ENCODE measurements at regions not wholly inside any gene's neighbourhood (a gene's known extent, or its start where the extent isn't known, plus 50 kb on each side); places are given as distances from the start of the nearest gene placed in this dataset.
A peak's percentile ranks its signal among the peaks of the same experiment; 100 is the strongest.
"Not testable (repeated sequence)": the region's sequence is repeated elsewhere in the genome, so short reads cannot be mapped to it uniquely, and the experiment has no call there.

GRCh38 chr5:159804121-159804520, 112.2 kb upstream of the ADRA1B start:
- ATAC-seq, result no peak
- no peak for DNase-seq (ENCODE audit: low spot score)

- ATAC-seq, result peak; percentile 30
Observed at GRCh38 chr5:159805021-159805420, 111.3 kb upstream of the ADRA1B start.

DNA sequence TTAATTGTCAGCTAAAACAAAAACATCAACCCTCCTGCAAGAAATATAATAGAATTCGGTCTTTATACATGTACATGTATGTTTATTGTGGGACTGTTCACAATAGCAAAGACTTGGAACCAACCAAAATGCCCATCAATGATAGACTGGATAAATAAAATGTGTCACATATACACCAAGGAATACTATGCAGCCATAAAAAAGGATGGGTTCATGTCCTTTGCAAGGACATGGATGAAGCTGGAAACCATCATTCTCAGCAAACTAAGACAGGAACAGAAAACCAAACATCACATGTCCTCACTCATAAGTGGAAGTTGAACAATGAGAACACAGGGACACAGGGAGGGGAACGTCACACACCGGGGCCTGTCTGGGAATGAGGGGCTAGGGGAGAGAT, 109.1 kb upstream of the ADRA1B start:
- not testable (repeated sequence) for DNase-seq (ENCODE audit: low spot score)

More at GRCh38 chr5:159805021-159805420, 111.3 kb upstream of the ADRA1B start:
- DNase-seq (ENCODE audit: low spot score), result no peak

DNA sequence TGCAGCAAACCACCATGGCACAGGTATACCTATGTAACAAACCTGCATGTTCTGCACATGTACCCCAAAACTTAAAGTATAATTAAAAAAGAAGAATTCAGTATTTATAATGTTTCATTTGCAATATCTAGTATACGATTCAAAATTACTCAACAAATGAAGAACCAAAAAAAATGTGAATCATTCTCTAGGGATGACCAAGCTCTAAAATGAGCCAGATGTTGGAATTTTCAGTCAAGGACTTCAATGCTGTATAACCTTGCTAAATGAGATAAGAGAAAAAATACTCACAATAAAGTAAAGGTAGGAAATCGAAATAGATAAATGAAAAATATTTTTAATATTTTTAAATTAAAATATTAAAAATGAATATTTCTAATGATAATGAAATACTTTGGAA, 108.7 kb upstream of the ADRA1B start:
- no peak for ATAC-seq
- no peak for DNase-seq (ENCODE audit: low spot score)

More for the DNA sequence above, 109.1 kb upstream of the ADRA1B start:
- not testable (repeated sequence) for ATAC-seq

DNA sequence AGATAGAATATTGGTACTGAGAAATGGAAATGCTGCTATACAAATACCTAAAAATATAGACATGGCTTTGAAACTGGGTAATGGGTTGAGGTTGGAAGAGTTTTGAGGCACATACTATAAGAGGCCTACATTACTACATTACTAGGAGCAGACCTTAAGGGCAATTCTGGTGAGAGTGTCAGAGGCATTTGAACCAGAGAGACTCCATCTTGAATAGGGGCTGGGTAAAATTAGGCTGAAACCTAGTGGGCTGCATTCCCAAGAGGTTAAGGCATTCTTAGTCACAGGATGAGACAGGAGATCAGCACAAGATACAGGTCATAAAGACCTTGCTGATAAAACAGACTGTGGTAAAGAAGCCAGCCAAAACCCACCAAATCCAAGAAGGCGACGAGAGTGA, 104.6 kb upstream of the ADRA1B start:
- DNase-seq (ENCODE audit: low spot score) (no peak), ATAC-seq (no peak)

DNA sequence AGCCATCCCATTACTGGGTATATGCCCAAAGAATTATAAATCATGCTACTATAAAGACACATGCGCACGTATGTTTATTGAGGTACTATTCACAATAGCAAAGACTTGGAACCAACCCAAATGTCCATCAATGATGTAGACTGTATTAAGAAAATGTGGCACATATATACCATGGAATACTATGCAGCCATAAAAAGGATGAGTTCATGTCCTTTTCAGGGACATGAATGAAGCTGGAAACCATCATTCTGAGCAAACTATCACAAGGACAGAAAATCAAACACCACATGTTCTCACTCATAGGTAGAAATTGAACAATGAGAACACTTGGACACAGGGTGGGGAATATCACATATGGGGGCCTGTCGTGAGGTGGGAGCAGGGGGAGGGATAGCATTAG, 103.5 kb upstream of the ADRA1B start:
- not testable (repeated sequence) for DNase-seq (ENCODE audit: low spot score); ATAC-seq

GRCh38 chr5:159814222-159814621, 102.1 kb upstream of the ADRA1B start:
- ATAC-seq, result no peak
- no peak for DNase-seq (ENCODE audit: low spot score)

DNA sequence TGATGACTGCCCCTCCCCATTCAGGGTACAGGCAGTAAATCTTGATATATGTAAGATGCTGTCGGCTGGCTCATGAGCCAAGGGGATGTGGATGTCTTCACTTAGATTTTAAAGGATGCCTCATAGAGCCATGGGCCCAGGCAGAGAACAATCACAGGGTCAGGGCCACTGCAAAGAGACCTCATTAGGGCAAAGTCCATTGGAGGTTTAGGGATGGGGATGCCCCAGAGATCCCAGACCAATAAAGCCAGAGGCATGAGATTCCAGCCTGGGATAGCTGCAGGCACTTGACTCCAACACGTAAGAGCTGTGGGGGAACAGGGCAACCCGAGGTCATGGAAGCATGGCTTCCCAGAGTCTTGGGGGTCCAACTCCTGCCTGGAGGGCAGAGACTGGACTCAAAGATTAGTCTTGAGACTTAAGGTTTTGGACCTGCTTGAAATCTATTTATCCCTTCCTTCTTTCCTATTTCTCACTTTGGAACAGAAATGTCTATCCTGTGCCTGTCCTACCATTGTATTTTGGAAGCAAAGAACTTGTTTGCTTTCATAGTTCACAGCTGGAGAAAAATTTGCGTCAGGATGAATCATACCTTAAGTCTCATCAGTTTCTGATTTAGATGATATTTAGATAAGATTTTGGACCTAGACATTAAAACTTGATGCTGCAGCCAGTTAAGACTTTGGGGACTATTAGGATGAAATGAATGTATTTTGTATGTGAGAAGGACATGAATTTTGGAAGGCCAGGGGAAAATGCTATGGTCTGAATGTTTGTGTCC, 101.3 kb upstream of the ADRA1B start:
- no peak for DNase-seq (ENCODE audit: low spot score)
- no peak for ATAC-seq

DNA sequence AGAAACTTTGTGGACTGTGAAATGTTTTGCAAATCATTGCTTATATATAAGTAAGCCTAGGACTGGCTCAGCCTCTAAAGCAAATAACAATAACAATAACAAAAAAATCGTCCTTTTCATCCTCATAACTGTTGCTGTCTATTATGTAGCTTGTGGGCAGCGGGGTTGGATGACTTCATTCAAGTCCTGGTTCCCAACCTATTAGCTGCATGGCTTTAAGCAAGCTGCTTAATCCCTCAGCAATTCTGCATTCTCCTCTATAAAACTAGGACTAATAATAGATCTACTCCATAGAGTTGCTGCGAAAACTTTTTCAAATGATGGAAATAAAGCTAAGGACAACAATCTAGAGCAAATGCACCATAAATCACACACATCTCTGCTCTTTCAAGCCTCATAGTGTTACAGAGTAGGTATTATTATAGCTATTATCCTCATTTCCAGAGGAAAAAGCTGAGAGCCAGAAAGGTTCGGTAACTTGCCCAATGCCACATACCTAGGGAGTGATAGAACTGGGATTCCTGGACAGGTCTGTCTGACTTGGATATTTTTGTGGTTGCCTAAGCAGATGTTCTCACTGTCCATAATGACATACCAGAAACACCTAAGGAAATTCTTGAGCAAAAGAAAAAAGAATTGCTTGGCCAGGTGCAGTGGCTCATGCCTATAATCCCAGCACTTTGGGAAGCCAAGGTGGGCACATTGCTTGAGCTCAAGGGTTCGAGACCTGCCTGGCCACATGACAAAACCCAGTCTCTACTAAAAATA, 98.8 kb upstream of the ADRA1B start:
- ATAC-seq (no peak), DNase-seq (ENCODE audit: low spot score) (no peak)

DNA sequence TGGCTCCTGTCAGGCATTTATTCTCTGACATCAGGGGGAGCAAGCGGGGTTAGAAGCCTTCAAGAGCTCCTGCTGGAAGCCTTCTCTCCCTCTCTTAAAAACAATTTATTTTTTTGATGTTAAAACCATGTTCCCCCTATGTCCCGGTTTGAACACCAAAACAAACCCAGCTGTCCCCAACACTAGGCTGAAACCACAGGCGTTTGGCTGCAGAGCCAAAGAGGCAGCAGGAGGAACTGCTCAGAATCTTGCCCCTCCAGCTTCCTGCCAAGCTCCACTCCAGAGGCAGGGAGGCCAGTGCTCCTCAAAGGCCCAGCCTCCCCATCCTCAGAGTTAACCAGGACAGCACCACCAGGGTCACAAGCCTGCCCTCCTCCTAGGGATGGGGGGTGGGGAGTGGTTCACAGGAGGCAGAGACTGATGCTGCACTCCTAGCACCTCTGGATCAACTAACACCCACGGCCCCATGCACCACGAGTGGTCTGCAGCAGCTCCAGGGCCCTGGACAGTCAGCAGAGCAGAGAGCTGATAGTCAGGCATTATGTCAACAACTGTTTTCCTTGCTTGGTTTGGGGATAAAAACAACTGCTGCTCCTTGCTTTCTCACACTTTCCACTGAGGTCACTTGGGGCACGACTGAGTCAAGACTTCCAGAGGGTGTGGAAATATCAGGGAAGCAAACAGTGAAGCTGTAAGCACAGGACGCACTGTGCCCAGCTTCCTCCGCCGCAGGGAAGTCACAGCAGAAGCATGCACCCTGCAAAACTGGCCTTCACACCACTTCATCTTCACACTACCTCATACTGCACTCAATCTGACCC, 96.5 kb upstream of the ADRA1B start:
- DNase-seq (ENCODE audit: low spot score), result no peak
- ATAC-seq, result peak; percentile 63

DNA sequence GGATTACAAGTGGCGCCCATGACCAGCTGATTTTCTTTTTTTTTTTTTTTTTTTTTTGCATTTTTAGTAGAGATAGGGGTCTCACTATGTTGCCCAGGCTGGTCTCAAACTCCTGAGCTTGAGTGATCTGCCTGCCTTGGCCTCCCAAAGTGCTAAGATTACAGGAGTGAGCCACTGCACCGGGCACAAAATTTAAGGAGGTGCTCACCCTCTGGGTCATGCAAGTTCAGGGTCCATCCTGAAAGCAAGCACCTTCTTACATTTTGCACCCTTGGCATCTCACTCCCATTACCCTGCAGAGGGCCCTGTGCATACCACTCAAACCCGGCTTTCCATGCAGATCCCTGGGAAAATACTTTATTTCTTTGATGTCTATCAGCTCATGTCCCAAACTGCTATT, 95.6 kb upstream of the ADRA1B start:
- DNase-seq (ENCODE audit: low spot score) (no peak), ATAC-seq (no peak)

DNA sequence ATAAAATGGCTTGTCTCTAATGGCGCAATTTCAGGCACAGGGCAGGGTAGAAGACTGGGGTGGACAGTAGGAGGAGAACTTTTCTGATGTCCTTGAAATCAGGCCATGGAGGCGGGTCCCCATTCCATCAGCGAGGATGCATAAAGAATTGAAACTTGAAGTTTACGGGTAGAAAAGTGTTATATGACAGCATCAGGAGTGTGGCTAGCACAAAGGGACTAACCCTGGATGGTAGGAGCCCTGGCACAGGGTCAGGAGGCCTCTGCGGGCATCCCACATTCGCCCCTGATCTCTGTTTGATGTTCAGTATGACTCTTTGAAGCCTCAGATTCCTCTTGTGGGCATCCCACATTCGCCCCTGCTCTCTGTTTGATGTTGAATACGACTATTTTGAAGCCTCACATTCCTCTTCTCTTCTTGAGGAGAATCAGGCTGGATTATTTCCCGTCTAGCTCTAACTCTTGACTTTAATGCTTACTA, 94.8 kb upstream of the ADRA1B start:
- DNase-seq (ENCODE audit: low spot score) (no peak), ATAC-seq (no peak)

DNA sequence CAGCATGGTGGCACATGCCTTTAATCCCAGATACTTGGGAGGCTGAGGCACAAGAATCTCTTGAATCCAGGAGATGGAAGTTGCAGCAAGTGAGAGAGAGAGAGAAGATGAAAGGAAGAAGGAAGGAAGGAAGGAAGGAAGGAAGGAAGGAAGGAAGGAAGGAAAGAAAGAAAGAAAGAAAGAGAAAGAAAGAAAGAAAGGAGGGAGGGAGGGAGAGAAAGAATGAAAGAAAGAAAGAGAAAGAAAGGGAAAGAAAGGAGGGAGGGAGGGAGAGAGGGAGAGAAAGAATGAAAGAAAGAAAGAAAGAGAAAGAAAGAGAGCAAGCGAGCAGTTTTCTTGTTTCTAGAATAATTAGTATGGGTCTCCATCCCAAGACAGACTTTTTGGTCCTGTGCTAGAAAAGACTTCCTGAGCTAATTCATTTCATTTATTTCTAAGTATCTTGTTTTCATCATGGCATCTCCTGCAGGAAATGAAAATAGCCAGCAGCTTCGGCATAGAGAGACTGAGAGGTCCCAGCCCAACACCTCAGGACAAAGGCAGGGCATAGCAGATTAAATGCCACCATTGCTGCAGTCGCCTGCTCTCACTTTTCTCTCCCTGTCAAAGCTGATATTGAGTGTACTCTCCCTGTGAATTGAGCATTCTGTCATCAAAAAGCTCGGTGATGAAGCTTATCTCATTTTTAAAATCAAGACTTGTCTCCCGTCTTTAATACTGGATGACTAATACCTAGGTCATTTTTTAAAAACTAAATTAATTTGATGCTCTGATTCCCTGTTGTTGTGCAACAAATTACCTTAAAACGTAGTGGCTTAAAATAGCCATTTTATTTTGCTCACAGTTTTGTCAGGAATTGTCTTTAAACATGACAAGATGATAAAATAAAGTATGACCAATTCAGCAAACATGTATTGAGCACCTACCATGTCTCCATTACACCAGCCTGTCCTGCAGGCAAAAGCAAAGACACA, 91.8 kb upstream of the ADRA1B start:
- ATAC-seq (no peak), DNase-seq (ENCODE audit: low spot score) (no peak)

- no peak for DNase-seq (ENCODE audit: low spot score)
- ATAC-seq, result no peak
Observed at GRCh38 chr5:159825551-159826051, 90.7 kb upstream of the ADRA1B start.

DNA sequence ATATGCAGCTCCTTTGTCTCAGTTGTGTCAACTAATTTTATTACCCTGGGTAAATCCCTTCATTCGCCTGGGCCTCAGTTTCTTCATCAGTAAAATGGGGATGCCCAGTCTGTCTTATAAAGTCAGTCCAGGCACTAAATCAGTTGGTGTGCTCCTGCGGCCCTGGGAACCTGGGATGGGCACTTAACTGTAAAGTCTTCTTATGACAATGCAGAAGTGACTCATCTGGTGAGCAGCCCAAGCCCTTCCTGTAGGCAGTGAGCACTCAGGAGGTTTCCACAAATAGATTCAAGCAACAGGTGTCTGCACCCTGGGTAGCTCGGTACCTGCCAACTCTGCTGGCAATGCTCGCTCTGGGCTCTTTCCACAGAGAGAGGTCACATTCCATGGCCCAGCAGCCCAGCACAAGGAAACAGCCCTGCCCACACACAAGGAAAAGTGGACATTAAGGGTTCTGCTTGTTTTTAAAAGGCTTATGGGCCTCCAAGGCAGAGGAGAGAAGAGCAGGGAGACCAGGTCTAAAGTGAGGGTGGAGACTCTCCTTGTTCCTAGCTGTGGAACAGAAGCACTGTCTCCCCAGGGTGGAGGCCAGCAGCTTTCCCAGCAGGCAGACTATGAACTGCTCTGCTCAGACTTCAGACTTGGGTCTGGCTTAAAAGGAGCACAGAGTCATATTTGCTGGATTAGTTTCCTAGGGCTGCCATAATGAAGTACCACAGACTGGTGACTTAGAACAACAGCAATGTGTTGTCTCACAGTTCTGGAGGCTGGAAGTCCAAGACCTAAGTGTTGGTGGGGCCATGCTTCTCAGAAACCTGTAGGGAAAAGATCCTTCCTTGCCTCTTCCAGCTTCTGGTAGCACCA, 89.7 kb upstream of the ADRA1B start:
- ATAC-seq, result no peak
- DNase-seq (ENCODE audit: low spot score), result no peak

- ATAC-seq (no peak), DNase-seq (ENCODE audit: low spot score) (no peak)
Observed at GRCh38 chr5:159827861-159828260, 88.4 kb upstream of the ADRA1B start.

- no peak for ATAC-seq
- no peak for DNase-seq (ENCODE audit: low spot score)
Observed at GRCh38 chr5:159832073-159832472, 84.2 kb upstream of the ADRA1B start.

DNA sequence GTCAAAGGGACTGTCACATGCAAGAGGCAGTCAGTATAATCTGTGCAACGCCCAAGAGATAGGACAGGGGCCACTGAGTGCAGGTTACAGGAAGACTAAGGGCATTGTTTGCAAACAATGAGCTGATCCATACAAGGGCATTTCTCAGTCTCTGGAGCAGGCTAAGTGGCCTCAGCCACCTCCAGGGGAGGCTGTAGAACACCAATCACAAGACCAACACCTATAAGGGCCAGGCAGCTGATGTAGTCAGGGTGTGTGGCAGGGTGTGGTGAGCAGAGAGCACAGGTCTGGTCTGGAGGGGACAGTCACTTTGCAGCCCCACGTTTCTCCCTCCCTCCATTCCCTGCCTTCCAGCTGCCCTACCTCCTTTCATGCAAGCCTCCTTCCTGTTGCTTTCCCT, 83.2 kb upstream of the ADRA1B start:
- ATAC-seq (peak; percentile 28), DNase-seq (ENCODE audit: low spot score) (no peak)

- ATAC-seq (no peak), DNase-seq (ENCODE audit: low spot score) (no peak)
Observed at GRCh38 chr5:159833846-159834245, 82.4 kb upstream of the ADRA1B start.
